Peyer's patch (tissue), 4 donors: ENCODE measurements at regions not wholly inside any gene's neighbourhood (a gene's known extent, or its start where the extent isn't known, plus 50 kb on each side); places are given as distances from the start of the nearest gene placed in this dataset.

Source experiments
- DNase-seq, 3 donors: peaks; one replicate each; pipeline ENCODE4 v3.0.0-alpha.2; 2017 to 2019
- H3K27ac ChIP-seq, 4 donors: fragments of 200-600 bp; sonication (generic); one replicate each; pipeline ENCODE4 v1.5.1; 2016 to 2019
- H3K27me3 ChIP-seq, 2 donors: fragments of 200-600 bp; sonication (generic); one replicate each; pipeline ENCODE4 v1.5.1; 2019
- H3K36me3 ChIP-seq, 3 donors: fragments of 200-600 bp; sonication (generic); one replicate each; pipeline ENCODE4 v1.5.1; 2016 to 2019
- H3K4me1 ChIP-seq, 4 donors: fragments of 200-600 bp; sonication (generic); one replicate each; pipeline ENCODE4 v1.5.1; 2016 to 2019
- H3K4me3 ChIP-seq, 4 donors: fragments of 200-600 bp; sonication (generic); 1 replicate in 3 of 4; 2 replicates in 1 of 4; pipeline ENCODE4 v1.5.1; 2016 to 2019; ENCODE audit warnings: mild to moderate bottlenecking in 1 of 4
- H3K9me3 ChIP-seq, 4 donors: fragments of 200-600 bp; sonication (generic); one replicate each; pipeline ENCODE4 v1.5.1; 2016 to 2019; ENCODE audit warnings: mild to moderate bottlenecking in 1 of 4
- CTCF ChIP-seq, 6 experiments: fragments of 450-650 bp in 4 of 6; fragments of 200-600 bp in 2 of 6; sonication (generic) in 1 of 6; IDR thresholded peaks; one replicate each; pipeline ENCODE4 v1.5.1; 2017 to 2019; ENCODE audit warnings: antibody characterized with exemption in 6 of 6, mild to moderate bottlenecking in 3 of 6, moderate library complexity in 1 of 6
- POLR2A ChIP-seq, 2 donors: fragments of 450-650 bp; IDR thresholded peaks; one replicate each; pipeline ENCODE4 v1.5.1; 2017; ENCODE audit warnings: antibody characterized with exemption in 2 of 2, mild to moderate bottlenecking in 2 of 2, moderate library complexity in 2 of 2

- DNase-seq = no peak
- TF ChIP-seq POLR2A (IDR thresholded peaks at IDR 0.05) = no peak
- no peak for TF ChIP-seq CTCF (IDR thresholded peaks at IDR 0.05)
- Histone ChIP-seq H3K36me3 (no peaks in the 10 kb centered on the region), H3K4me3 (no peak overlapping the region), H3K4me1 (no peaks in the 10 kb centered on the region), H3K27me3 (no peaks in the 10 kb centered on the region), H3K9me3 (no peaks in the 10 kb centered on the region), H3K27ac (no peak overlapping the region)
Observed at GRCh38 chr6:90386399-90387382, 90.0 kb upstream of the BACH2 start.

- Histone ChIP-seq H3K36me3 (no peaks in the 10 kb centered on the region), H3K27me3 (no peaks in the 10 kb centered on the region), H3K9me3 (no peaks in the 10 kb centered on the region), H3K27ac (no peak overlapping the region), H3K4me1 (no peaks in the 10 kb centered on the region), H3K4me3 (no peak overlapping the region)
- no peak for DNase-seq
- TF ChIP-seq POLR2A (IDR thresholded peaks at IDR 0.05) = no peak
- no peak for TF ChIP-seq CTCF (IDR thresholded peaks at IDR 0.05)
Observed at GRCh38 chr6:90385759-90386313, 89.2 kb upstream of the BACH2 start.

GRCh38 chr6:90384720-90385119 is 88.1 kb upstream of the BACH2 start:
- Histone ChIP-seq H3K9me3 (no peaks in the 10 kb centered on the region), H3K27ac (no peak overlapping the region), H3K27me3 (no peaks in the 10 kb centered on the region), H3K4me3 (no peak overlapping the region), H3K36me3 (no peaks in the 10 kb centered on the region), H3K4me1 (no peaks in the 10 kb centered on the region)
- no peak for TF ChIP-seq CTCF (IDR thresholded peaks at IDR 0.05)
- no peak for TF ChIP-seq POLR2A (IDR thresholded peaks at IDR 0.05)
- DNase-seq = no peak

- no peak for TF ChIP-seq CTCF (IDR thresholded peaks at IDR 0.05)
- no peak for TF ChIP-seq POLR2A (IDR thresholded peaks at IDR 0.05)
- peak overlapping the region in 1 of 4 donors; percentile 40 for H3K27ac ChIP-seq
- DNase-seq = no peak
- H3K9me3 ChIP-seq = no peaks in the 10 kb centered on the region
- H3K27me3 ChIP-seq = no peaks in the 10 kb centered on the region
- no peak overlapping the region for H3K4me3 ChIP-seq
- no peaks in the 10 kb centered on the region for H3K36me3 ChIP-seq
- no peaks in the 10 kb centered on the region for H3K4me1 ChIP-seq
Observed at GRCh38 chr6:90383196-90383822, 86.7 kb upstream of the BACH2 start.

- Histone ChIP-seq H3K27ac (peak overlapping the region in 1 of 4 donors; percentile 11), H3K4me1 (no peaks in the 10 kb centered on the region), H3K9me3 (no peaks in the 10 kb centered on the region), H3K36me3 (no peaks in the 10 kb centered on the region), H3K4me3 (no peak overlapping the region), H3K27me3 (no peaks in the 10 kb centered on the region)
- no peak for DNase-seq
- TF ChIP-seq CTCF (IDR thresholded peaks at IDR 0.05) (no peak), POLR2A (IDR thresholded peaks at IDR 0.05) (no peak)
Observed at GRCh38 chr6:90382760-90383159, 86.1 kb upstream of the BACH2 start.
